ENCODE measurements at regions not wholly inside any gene's neighbourhood (a gene's known extent, or its start where the extent isn't known, plus 50 kb on each side); places are given as distances from the start of the nearest gene placed in this dataset.
A peak's percentile ranks its signal among the peaks of the same experiment; 100 is the strongest.

DNA sequence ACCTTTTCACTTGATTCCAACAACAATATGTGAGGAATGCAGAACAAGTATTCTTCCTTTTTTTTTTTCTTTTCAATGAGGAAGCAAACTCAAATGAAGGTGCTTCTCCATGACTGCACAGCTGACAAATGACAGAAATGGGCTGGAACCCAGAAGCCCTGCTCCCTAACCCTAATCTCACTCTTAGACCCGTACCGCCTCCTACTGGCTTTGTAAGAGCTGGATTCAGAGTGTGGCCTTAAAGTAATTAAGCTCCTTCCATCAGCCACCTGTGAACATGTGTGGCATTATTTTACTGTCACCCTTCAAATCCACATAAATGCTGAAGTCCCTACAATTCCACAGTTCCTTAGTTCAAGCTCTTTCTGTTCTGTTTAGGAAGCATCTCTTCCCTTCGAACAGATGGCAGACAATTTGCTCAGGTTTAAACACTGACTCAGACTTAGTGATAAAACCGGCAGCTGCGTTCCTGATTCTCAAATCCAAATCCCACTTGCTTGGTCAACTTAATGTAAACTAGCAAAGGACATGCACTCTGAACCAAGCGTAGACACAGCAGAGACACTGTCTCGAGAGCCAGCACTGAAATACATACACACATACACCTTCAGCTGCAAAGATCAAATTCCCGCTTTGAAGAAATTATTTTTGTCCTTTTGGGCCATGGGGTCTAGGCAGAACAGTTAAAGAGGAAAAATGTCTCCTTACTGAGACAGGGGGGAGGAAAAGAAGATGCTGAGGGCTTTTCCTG lies 316.7 kb upstream of the TLE4 start:
- H3K4me3 ChIP-seq (ENCODE audit: low read depth, low read length): no peak overlapping the region
- TF ChIP-seq CTCF (IDR thresholded peaks at IDR 0.05; ENCODE audit: low read depth, low read length): no peak

DNA sequence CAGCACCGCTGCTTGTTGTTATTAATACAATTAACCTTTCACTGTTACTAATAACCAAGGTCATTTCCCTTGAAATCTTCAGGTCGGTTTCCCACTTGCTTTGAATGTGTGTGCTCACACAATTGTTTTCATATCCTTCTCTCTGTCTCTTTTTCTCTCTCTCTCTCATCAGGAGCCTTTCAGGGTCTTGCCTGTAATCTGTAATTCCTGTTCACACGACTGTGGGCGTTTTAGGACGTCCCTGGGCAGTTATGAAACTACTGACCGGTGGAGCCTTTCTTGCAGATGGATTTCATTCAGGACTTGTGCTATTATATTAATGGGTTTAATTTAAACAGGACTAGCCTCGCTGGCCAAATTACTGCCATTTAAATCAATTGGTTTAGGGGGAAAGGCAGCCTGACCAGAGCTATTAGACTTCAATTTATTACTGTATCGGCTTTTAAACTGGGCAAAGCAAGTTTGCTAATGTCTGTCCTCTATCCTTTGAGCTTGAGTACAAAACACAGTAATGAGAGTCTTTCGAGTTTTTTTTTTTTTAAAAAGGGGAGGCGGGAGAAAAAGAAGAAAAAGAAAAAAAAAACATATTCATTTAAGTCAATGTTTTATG lies 316.0 kb upstream of the TLE4 start:
- H3K4me3 ChIP-seq (ENCODE audit: low read depth, low read length): no peak overlapping the region
- no peak for TF ChIP-seq CTCF (IDR thresholded peaks at IDR 0.05; ENCODE audit: low read depth, low read length)

GRCh38 chr9:79256691-79257213 lies 315.0 kb upstream of the TLE4 start:
- no peak for TF ChIP-seq CTCF (IDR thresholded peaks at IDR 0.05; ENCODE audit: low read depth, low read length)
- peak overlapping the region; percentile 17 for H3K4me3 ChIP-seq (ENCODE audit: low read depth, low read length)

DNA sequence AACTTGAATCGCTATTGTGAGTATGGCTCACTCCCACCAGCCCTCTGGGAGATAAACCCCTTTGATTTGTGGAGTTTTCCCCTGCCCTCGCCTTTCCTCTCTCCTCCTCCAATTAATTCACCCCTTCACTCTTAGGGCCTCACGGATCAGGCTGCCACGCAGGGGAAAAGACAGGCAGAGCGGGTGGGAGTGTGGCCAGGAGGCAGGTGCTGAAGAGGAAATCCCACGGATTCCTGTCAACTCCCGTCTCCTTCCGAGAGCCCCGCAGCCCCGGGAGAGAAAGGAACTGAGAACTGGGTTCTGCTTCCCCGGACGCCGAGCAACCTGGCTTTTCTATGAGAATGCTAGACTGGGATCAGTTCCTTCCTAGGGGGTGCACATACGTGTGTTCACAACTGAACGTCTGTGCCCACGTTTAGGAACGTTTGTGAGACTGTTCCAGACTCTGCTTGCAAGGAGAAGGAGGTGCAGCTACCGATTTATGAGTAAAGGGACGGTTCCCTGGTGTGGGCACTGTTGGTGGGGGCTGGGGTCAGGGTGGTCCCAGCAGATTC lies 314.5 kb upstream of the TLE4 start:
- no peak for TF ChIP-seq CTCF (IDR thresholded peaks at IDR 0.05; ENCODE audit: low read depth, low read length)
- peak overlapping the region; percentile 17; the same call in 1 of the 2 replicates for H3K4me3 ChIP-seq (ENCODE audit: low read depth, low read length)

GRCh38 chr9:79257790-79258351 lies 313.9 kb upstream of the TLE4 start:
- no peak for TF ChIP-seq CTCF (IDR thresholded peaks at IDR 0.05; ENCODE audit: low read depth, low read length)
- no peak overlapping the region for H3K4me3 ChIP-seq (ENCODE audit: low read depth, low read length)

DNA sequence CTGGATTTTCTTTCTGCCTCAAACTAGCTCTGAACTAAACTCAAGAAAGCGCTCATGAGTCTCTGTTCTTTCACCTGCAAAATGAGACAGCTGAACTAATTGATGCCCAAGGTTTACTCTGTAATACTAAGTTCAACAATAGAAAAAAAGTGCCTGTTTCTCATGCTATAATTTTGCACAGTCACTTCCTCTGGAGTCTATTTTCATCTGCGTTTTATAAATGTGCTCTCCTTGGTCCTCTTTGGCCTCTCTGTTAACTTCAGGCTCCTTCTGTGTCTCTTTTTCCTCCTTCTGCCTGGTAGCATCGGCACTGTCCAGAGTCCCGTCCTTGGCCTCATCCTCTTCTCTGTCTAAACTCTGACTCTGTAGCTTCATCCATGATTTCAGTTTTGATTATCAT lies 311.9 kb upstream of the TLE4 start:
- no peak for TF ChIP-seq CTCF (IDR thresholded peaks at IDR 0.05; ENCODE audit: low read depth, low read length)
- no peak overlapping the region for H3K4me3 ChIP-seq (ENCODE audit: low read depth, low read length)

- H3K4me3 ChIP-seq (ENCODE audit: low read depth, low read length): no peak overlapping the region
- no peak for TF ChIP-seq CTCF (IDR thresholded peaks at IDR 0.05; ENCODE audit: low read depth, low read length)
Observed at GRCh38 chr9:79263628-79264027, 308.1 kb upstream of the TLE4 start.
